Lung (tissue), 11 donors: ENCODE measurements at regions not wholly inside any gene's neighbourhood (a gene's known extent, or its start where the extent isn't known, plus 50 kb on each side); places are given as distances from the start of the nearest gene placed in this dataset.

Source experiments
- ATAC-seq: fragments of 200-7000 bp; cut with Tn5 transposase; one replicate; pipeline ENCODE4 v1.9.1; 2020; ENCODE audit warnings: moderate number of reproducible peaks; ENCODE audit not compliant: insufficient read depth, low FRiP score
- DNase-seq, 3 donors: peaks; one replicate each; pipeline ENCODE4 v3.0.0-alpha.2; 2013 to 2017
- H3K27ac ChIP-seq, 2 donors: one replicate each; pipeline ENCODE4 v1.5.1; 2013; ENCODE audit warnings: mild to moderate bottlenecking in 2 of 2, moderate library complexity in 2 of 2, control low read depth in 1 of 2, inconsistent platforms in 1 of 2, low read depth in 1 of 2, low read length in 1 of 2
- H3K27me3 ChIP-seq, 3 donors: one replicate each; pipeline ENCODE4 v1.5.1; 2013; ENCODE audit warnings: low read length in 2 of 3; ENCODE audit not compliant: control insufficient read depth in 3 of 3, insufficient read depth in 3 of 3
- H3K36me3 ChIP-seq, 4 donors: one replicate each; pipeline ENCODE4 v1.5.1; 2013; ENCODE audit warnings: low read length in 4 of 4, mild to moderate bottlenecking in 1 of 4, moderate library complexity in 1 of 4; ENCODE audit not compliant: control insufficient read depth in 4 of 4, insufficient read depth in 4 of 4
- H3K4me1 ChIP-seq, 5 donors: one replicate each; pipeline ENCODE4 v1.5.1; 2013; ENCODE audit warnings: low read length in 5 of 5, mild to moderate bottlenecking in 2 of 5, moderate library complexity in 1 of 5; ENCODE audit not compliant: control insufficient read depth in 5 of 5, insufficient read depth in 5 of 5
- H3K4me3 ChIP-seq: one replicate; pipeline ENCODE4 v1.5.1; 2013; ENCODE audit warnings: mild to moderate bottlenecking, control low read depth, moderate library complexity
- H3K9ac ChIP-seq, 2 donors: one replicate each; pipeline ENCODE4 v1.5.1; 2013; ENCODE audit warnings: low read length in 2 of 2, control low read depth in 1 of 2; ENCODE audit not compliant: insufficient read depth in 1 of 2
- H3K9me3 ChIP-seq, 4 donors: one replicate each; pipeline ENCODE4 v1.5.1; 2013; ENCODE audit warnings: low read length in 3 of 4, mild to moderate bottlenecking in 1 of 4, moderate library complexity in 1 of 4; ENCODE audit not compliant: control insufficient read depth in 4 of 4, insufficient read depth in 3 of 4
- WGBS, 2 donors: extraction: QIAGEN DNeasy Blood & Tissue Kit; methylation state at CpG; one replicate each; pipeline ENCODE4 v1.1.7; 2013; 5-methylcytosine and 5-hydroxymethylcytosine counted together
- TF ChIP-seq, protein P1 (sequence below): IDR thresholded peaks from 2 replicates; pipeline ENCODE4 v1.5.1; 2012; ENCODE audit warnings: mild to moderate bottlenecking; ENCODE audit errors: control extremely low read depth, extremely low read depth
- donor health status: control.
- donor health status: control.
- donor health status: Bipolar disorder and iron deficiency.
- donor health status: healthy.
- donor health status: DM: yes; HTN: yes; CAD: no.

DNA sequence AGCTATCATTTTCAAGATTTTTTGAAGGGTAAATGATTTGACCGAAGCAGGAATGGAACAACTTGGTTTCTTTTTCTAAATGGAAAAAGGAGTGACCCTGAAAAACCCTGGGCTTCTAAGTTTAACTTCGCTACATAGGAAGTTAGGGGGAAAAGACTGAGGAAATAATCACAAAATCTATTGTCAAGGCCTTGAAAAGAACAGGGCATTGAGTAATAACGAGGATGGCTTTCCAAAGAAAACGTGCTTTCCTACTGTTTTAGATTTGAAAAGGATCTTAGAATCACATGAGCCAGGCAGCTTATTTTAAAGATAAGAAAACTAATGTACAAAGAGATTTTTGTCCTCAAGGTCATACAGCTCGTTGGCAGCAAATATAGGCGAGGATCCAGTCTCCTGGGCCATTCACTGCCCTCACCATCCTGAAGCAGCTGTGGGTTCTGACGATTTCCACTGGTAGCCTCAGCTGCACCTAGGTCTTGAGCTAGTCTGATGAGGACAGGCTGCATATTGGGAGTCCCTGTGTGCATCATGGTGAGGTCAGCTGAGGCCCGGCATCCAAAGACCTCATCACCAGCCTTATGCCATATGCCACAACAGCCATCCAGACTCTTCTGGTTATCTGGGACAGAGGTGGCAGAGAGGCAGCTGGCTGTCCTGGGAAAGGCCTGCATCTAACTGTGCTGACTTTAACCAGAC, 384.7 kb upstream of the NRP1 start:
- H3K27ac ChIP-seq, result no peak overlapping the region
- TF ChIP-seq, protein P1, sequence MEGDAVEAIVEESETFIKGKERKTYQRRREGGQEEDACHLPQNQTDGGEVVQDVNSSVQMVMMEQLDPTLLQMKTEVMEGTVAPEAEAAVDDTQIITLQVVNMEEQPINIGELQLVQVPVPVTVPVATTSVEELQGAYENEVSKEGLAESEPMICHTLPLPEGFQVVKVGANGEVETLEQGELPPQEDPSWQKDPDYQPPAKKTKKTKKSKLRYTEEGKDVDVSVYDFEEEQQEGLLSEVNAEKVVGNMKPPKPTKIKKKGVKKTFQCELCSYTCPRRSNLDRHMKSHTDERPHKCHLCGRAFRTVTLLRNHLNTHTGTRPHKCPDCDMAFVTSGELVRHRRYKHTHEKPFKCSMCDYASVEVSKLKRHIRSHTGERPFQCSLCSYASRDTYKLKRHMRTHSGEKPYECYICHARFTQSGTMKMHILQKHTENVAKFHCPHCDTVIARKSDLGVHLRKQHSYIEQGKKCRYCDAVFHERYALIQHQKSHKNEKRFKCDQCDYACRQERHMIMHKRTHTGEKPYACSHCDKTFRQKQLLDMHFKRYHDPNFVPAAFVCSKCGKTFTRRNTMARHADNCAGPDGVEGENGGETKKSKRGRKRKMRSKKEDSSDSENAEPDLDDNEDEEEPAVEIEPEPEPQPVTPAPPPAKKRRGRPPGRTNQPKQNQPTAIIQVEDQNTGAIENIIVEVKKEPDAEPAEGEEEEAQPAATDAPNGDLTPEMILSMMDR, result no peak
- no peak for DNase-seq

DNA sequence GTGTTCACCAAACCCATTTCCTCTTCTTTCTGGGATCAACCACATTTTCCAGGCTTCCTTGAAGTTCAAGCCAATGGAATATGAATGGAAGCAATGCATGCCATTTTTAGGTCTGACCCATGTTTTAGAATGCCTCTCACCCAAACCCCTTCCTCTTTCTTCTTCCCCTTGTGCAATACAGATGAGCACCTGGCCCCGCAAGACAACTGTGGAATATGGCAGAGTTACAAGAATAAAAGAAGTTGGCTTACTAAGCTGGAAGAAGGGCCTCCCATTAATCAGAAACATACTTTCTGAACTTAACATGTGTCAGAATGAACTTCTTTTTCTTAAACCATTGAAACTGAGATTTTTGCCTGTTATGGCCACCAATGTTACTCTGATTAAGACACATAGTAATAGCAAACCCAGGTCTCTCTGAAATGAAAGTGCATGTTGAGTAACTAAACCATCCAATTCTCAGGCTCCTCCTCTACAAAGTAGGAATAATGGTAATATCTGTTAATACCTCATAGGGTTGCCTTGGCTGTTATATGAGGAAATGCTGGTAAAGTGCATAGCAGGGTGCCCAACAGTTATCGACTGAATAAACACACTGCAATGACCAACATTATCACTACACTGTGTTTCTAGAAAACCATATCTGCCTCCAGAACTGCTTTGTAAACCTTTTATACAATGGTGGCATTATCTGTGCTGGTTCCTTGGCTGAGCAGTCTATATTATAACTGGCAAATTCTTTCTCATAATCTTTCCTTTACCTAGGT, 382.2 kb upstream of the NRP1 start:
- no peak for DNase-seq
- Histone ChIP-seq H3K9me3 (peaks cover 0 to 3% (median 0%) of the 10 kb centered on the region in 4 donors), H3K9ac (no peak overlapping the region), H3K27me3 (no peaks in the 10 kb centered on the region), H3K36me3 (no peaks in the 10 kb centered on the region), H3K4me3 (no peak overlapping the region), H3K4me1 (peaks cover 0 to 21% (median 4%) of the 10 kb centered on the region in 5 donors), H3K27ac (no peak overlapping the region)
- no peak for ATAC-seq
- TF ChIP-seq, protein P1, result no peak
- 59 to 68% methylated on average over 2 of the region's 2 CpGs for WGBS, 2 donors

More for the DNA sequence above, 384.7 kb upstream of the NRP1 start:
- peaks cover 0 to 3% (median 0%) of the 10 kb centered on the region in 4 donors for H3K9me3 ChIP-seq
- no peaks in the 10 kb centered on the region for H3K27me3 ChIP-seq
- no peaks in the 10 kb centered on the region for H3K36me3 ChIP-seq
- WGBS, 2 donors, result 67 to 82% methylated on average over 8 of the region's 8 CpGs
- no peak overlapping the region for H3K9ac ChIP-seq
- no peak overlapping the region for H3K4me3 ChIP-seq
- no peak for ATAC-seq
- H3K4me1 ChIP-seq, result peaks cover 0 to 25% (median 4%) of the 10 kb centered on the region in 5 donors

DNA sequence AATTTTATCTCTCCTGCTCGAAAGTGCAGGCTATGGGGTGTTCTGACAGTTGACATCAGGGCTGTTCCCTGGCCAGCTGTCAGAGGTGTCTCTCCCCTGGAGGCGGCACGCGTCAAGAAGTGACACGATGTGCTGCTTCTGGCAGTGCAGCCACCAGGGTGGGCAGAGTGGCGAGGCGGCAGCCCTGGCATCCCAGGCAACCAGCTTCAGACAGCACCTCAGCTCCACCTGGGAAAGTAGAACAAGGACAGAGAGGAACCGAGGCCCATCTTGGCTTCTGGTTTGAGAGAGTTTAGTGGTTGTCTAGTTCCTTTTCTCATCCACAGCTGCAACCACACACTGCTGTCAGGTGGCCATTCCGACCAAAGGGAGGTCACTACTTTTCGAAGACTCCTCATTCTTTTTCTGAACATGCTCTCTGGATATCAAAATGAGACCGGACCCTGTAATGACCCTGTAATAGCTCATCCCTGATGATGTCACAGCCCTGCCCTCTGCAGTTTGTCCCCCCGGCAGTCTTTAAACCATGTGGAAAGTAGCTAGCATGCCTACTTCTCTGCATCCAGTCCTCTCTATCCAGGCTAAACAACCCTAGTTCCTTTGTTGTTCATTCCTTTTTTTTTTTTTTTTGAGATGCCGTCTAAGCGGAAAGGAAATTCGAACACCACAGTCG, 381.0 kb upstream of the NRP1 start:
- WGBS, 2 donors, result 65 to 79% methylated on average over 16 of the region's 16 CpGs
- DNase-seq, result peak in 2 of 3 donors; percentile 44 to 52

More for the DNA sequence above, 381.0 kb upstream of the NRP1 start:
- Histone ChIP-seq H3K9me3 (peaks cover 0 to 3% (median 0%) of the 10 kb centered on the region in 4 donors), H3K27ac (no peak overlapping the region), H3K9ac (no peak overlapping the region), H3K36me3 (no peaks in the 10 kb centered on the region), H3K4me1 (peaks cover 0 to 11% (median 4%) of the 10 kb centered on the region in 5 donors), H3K4me3 (no peak overlapping the region), H3K27me3 (no peaks in the 10 kb centered on the region)
- no peak for ATAC-seq
- TF ChIP-seq, protein P1, result no peak
